Fibroblast of upper back skin (primary cell): ENCODE measurements at regions not wholly inside any gene's neighbourhood (a gene's known extent, or its start where the extent isn't known, plus 50 kb on each side); places are given as distances from the start of the nearest gene placed in this dataset.
A peak's percentile ranks its signal among the peaks of the same experiment; 100 is the strongest.
"Not testable (repeated sequence)": the region's sequence is repeated elsewhere in the genome, so short reads cannot be mapped to it uniquely, and the experiment has no call there.

Experiments
- DNase-seq: peaks from one replicate; pipeline ENCODE4 v3.0.0-alpha.2; 2013

- DNase-seq = no peak
These were observed 1789.9 kb downstream of the MRPL39 start for GRCh38 chr21:23817337-23817736.

- DNase-seq = no peak
These were observed 1794.8 kb downstream of the MRPL39 start for GRCh38 chr21:23812485-23812884.

GRCh38 chr21:23811805-23812204, 1795.5 kb downstream of the MRPL39 start:
- DNase-seq = no peak

GRCh38 chr21:23809573-23809972, 1797.7 kb downstream of the MRPL39 start:
- no peak for DNase-seq

GRCh38 chr21:23806966-23807548, 1800.2 kb downstream of the MRPL39 start:
- not testable (repeated sequence) for DNase-seq

GRCh38 chr21:23804866-23805265, 1802.4 kb downstream of the MRPL39 start:
- DNase-seq = no peak

- no peak for DNase-seq
These were observed 1806.0 kb downstream of the MRPL39 start for GRCh38 chr21:23801292-23801691.

GRCh38 chr21:23799376-23799775, 1807.9 kb downstream of the MRPL39 start:
- DNase-seq = no peak

- DNase-seq = no peak
These were observed 1815.0 kb downstream of the MRPL39 start for GRCh38 chr21:23792300-23792699.

- DNase-seq = no peak
These were observed 1817.4 kb downstream of the MRPL39 start for GRCh38 chr21:23789864-23790263.

GRCh38 chr21:23780326-23780725, 1827.0 kb downstream of the MRPL39 start:
- DNase-seq = no peak

- DNase-seq = no peak
These were observed 1863.5 kb downstream of the MRPL39 start for GRCh38 chr21:23743821-23744220.

- DNase-seq = no peak
These were observed 1866.8 kb downstream of the MRPL39 start for GRCh38 chr21:23740463-23740862.

GRCh38 chr21:23732776-23733175, 1874.5 kb downstream of the MRPL39 start:
- no peak for DNase-seq

- DNase-seq = no peak
These were observed 1878.0 kb downstream of the MRPL39 start for GRCh38 chr21:23729331-23729730.

GRCh38 chr21:23725576-23725975, 1881.7 kb downstream of the MRPL39 start:
- no peak for DNase-seq

GRCh38 chr21:23718446-23719285, 1888.6 kb downstream of the MRPL39 start:
- DNase-seq = no peak

GRCh38 chr21:23712166-23712565, 1895.1 kb downstream of the MRPL39 start:
- no peak for DNase-seq

- no peak for DNase-seq
These were observed 1900.8 kb downstream of the MRPL39 start for GRCh38 chr21:23706431-23706830.

GRCh38 chr21:23699402-23699801, 1907.9 kb downstream of the MRPL39 start:
- no peak for DNase-seq

- no peak for DNase-seq
These were observed 1908.7 kb downstream of the MRPL39 start for GRCh38 chr21:23698619-23699018.

- no peak for DNase-seq
These were observed 1911.8 kb downstream of the MRPL39 start for GRCh38 chr21:23695443-23695842.

GRCh38 chr21:23694390-23694789, 1912.9 kb downstream of the MRPL39 start:
- DNase-seq = no peak

GRCh38 chr21:23690316-23690715, 1917.0 kb downstream of the MRPL39 start:
- DNase-seq = peak; percentile 47
